Ascending aorta (tissue), 2 donors: ENCODE measurements at regions not wholly inside any gene's neighbourhood (a gene's known extent, or its start where the extent isn't known, plus 50 kb on each side); places are given as distances from the start of the nearest gene placed in this dataset.

Experiments used
- DNase-seq, 2 donors: peaks; one replicate each; pipeline ENCODE4 v3.0.0-alpha.2; 2019; ENCODE audit warnings: low spot score in 2 of 2
- H3K27ac ChIP-seq, 2 donors: fragments of 200-600 bp; sonication (generic); one replicate each; pipeline ENCODE4 v1.5.1; 2016 to 2017; ENCODE audit warnings: mild to moderate bottlenecking in 1 of 2
- H3K27me3 ChIP-seq: fragments of 200-600 bp; sonication (generic); one replicate; pipeline ENCODE4 v1.5.1; 2017
- H3K36me3 ChIP-seq, 2 donors: fragments of 200-600 bp; sonication (generic); one replicate each; pipeline ENCODE4 v1.5.1; 2016
- H3K4me1 ChIP-seq, 2 donors: fragments of 200-600 bp; sonication (generic); one replicate each; pipeline ENCODE4 v1.5.1; 2016 to 2017; ENCODE audit warnings: mild to moderate bottlenecking in 1 of 2
- H3K4me3 ChIP-seq, 2 donors: fragments of 200-600 bp; sonication (generic); one replicate each; pipeline ENCODE4 v1.5.1; 2016 to 2017; ENCODE audit warnings: mild to moderate bottlenecking in 1 of 2
- H3K9me3 ChIP-seq, 2 donors: fragments of 200-600 bp; sonication (generic); one replicate each; pipeline ENCODE4 v1.5.1; 2016
- intact Hi-C: fragments of 100-400 bp; cut with DNase I; formaldehyde crosslinking; loops from one replicate; pipeline ENCODE4 v1.15.1; 2023
- TF ChIP-seq, protein P1 (sequence below), 3 experiments: fragments of 200-600 bp in 2 of 3; fragments of 450-650 bp in 1 of 3; sonication (generic) in 2 of 3; IDR thresholded peaks; one replicate each; pipeline ENCODE4 v1.5.1; 2016 to 2019; ENCODE audit warnings: antibody characterized with exemption in 3 of 3, mild to moderate bottlenecking in 1 of 3, moderate library complexity in 1 of 3

DNA sequence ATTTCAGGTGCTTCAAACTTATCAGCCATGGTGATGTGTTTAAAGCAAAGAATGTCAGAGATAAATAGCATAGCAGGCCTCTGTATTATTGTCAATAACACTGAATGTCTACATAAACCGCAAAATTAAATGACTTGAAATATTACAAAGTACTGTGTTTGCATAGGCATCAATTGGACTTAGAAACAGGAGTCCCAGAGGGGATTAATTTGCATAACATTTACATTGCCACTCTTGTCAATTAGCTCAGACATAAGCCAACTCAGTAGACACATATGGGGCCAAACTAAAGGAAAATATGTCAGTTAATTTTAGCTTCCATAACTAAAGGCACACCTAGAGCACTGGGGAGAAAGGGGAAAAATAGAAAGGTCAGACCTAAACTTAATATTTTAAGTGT is 814.5 kb upstream of the NEGR1 start:
- intact Hi-C loops = no loop called here
- TF ChIP-seq, protein P1, sequence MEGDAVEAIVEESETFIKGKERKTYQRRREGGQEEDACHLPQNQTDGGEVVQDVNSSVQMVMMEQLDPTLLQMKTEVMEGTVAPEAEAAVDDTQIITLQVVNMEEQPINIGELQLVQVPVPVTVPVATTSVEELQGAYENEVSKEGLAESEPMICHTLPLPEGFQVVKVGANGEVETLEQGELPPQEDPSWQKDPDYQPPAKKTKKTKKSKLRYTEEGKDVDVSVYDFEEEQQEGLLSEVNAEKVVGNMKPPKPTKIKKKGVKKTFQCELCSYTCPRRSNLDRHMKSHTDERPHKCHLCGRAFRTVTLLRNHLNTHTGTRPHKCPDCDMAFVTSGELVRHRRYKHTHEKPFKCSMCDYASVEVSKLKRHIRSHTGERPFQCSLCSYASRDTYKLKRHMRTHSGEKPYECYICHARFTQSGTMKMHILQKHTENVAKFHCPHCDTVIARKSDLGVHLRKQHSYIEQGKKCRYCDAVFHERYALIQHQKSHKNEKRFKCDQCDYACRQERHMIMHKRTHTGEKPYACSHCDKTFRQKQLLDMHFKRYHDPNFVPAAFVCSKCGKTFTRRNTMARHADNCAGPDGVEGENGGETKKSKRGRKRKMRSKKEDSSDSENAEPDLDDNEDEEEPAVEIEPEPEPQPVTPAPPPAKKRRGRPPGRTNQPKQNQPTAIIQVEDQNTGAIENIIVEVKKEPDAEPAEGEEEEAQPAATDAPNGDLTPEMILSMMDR (IDR thresholded peaks at IDR 0.05) = no peak

DNA sequence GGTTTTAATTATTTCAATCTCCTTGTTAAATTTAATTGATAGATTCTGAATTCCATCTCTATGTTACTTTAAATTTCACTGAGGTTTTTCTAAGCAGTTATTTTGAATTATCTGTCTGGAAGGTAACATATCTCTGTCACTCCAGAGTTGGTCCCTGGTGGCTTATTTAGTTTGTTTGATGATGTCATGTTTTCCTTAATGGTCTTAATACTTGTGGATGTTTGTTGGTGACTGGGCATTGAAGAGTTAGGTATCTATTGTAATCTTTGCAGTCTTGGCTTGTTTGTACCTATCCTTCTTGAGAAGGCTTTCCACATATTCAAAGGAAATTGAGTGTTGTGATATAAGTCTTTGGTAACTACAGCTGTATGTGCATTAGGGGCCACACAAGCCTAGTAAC is 810.0 kb upstream of the NEGR1 start:
- intact Hi-C loops = no loop called here
- Histone ChIP-seq H3K4me3 (no peak overlapping the region), H3K27ac (no peak overlapping the region), H3K9me3 (no peaks in the 10 kb centered on the region), H3K4me1 (no peaks in the 10 kb centered on the region), H3K27me3 (no peaks in the 10 kb centered on the region), H3K36me3 (no peaks in the 10 kb centered on the region)
- TF ChIP-seq, protein P1 (IDR thresholded peaks at IDR 0.05) = no peak
- DNase-seq = no peak

More for the DNA sequence above, 814.5 kb upstream of the NEGR1 start:
- H3K4me1 ChIP-seq = no peaks in the 10 kb centered on the region
- H3K27me3 ChIP-seq = no peaks in the 10 kb centered on the region
- H3K27ac ChIP-seq = no peak overlapping the region
- DNase-seq = no peak
- no peaks in the 10 kb centered on the region for H3K9me3 ChIP-seq
- H3K36me3 ChIP-seq = no peaks in the 10 kb centered on the region
- no peak overlapping the region for H3K4me3 ChIP-seq

DNA sequence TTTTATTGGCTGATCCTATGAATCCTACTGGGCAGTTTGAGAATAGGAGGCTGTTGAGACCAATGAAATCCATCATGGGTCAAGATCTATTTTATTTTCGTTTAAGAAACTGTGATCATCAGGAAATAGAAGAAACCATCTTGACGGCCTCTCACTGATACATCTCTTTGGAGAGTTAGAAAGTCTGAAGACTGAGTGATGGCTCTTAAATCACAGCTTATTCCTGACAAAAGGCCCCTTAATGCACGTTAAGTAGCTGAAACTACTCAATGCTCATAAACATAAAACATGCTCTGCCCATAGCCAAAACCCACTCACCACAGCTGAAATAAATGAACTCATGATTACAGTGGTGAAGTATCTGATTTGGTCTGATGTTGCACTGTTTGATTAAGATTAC is 784.5 kb upstream of the NEGR1 start:
- Histone ChIP-seq H3K27ac (no peak overlapping the region), H3K9me3 (no peaks in the 10 kb centered on the region), H3K27me3 (no peaks in the 10 kb centered on the region), H3K36me3 (no peaks in the 10 kb centered on the region), H3K4me1 (no peaks in the 10 kb centered on the region), H3K4me3 (no peak overlapping the region)
- DNase-seq = no peak
- TF ChIP-seq, protein P1 (IDR thresholded peaks at IDR 0.05) = no peak
- intact Hi-C loops = no loop called here

DNA sequence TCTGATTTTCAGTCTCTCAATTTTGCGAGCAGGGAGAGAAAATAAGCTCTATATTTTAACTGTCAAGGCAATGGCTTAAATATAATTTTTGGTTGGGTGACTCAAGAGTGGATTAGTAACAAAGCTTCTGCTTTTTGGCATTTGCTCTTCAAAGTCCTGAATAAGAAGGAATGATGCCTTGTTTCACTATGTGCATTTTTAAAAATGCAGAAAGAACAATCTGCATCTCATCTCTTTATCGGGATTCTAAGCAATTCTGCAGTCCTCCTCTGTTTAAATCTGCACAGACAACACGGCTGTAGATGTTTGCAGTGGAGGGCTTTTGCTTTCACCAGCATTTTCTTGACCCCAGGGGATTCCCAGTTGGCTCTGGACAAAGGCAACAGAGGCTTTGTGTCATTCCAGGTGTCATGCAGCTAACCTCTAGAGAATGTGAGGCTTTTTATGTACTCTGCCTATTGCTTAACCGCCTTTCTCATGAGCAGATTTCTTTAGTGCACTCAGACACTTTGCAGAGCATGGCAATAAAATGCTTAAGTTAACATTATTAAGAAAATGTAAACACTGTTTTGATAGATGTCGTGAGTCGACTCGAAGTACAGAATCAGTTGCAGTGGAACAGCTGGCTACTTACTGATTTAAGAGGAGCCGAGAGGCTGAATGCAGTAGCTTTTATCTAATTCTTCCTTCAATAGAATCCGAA is 783.2 kb upstream of the NEGR1 start:
- no peaks in the 10 kb centered on the region for H3K9me3 ChIP-seq
- TF ChIP-seq, protein P1 (IDR thresholded peaks at IDR 0.05) = no peak
- intact Hi-C loops = no loop called here
- no peak overlapping the region for H3K27ac ChIP-seq
- H3K4me3 ChIP-seq = no peak overlapping the region
- DNase-seq = no peak
- no peaks in the 10 kb centered on the region for H3K27me3 ChIP-seq
- no peaks in the 10 kb centered on the region for H3K36me3 ChIP-seq
- no peaks in the 10 kb centered on the region for H3K4me1 ChIP-seq

DNA sequence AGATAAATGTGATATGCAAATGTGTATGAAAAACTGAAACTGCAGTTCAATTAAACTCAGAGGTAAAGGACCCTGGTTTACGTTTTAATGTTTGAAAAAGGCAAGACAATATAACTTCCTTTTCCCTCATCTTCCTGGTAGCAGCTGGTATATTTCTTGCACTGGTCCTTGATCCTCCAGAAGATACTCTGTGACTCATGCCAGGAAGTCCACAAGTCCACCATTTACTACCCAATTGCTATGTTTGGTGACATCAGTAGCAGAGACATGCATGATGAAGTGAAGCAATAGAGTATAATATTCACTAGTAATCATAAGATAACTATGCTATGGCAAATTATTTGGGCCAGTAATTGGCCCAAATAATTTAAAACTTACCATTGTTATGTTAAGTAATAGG is 774.5 kb upstream of the NEGR1 start:
- no peaks in the 10 kb centered on the region for H3K9me3 ChIP-seq

More for the DNA sequence above, 774.5 kb upstream of the NEGR1 start:
- H3K27ac ChIP-seq = no peak overlapping the region
- no peaks in the 10 kb centered on the region for H3K36me3 ChIP-seq
- intact Hi-C loops = no loop called here
- no peak overlapping the region for H3K4me3 ChIP-seq
- no peak for DNase-seq
- TF ChIP-seq, protein P1 (IDR thresholded peaks at IDR 0.05) = no peak
- no peaks in the 10 kb centered on the region for H3K4me1 ChIP-seq
- H3K27me3 ChIP-seq = no peaks in the 10 kb centered on the region
